ENCODE measurements at regions not wholly inside any gene's neighbourhood (a gene's known extent, or its start where the extent isn't known, plus 50 kb on each side); places are given as distances from the start of the nearest gene placed in this dataset.

GRCh38 chr6:134373993-134374392 is 56.1 kb upstream of the SGK1 start:
- no peak overlapping the region for H3K4me3 ChIP-seq
- no peaks in the 10 kb centered on the region for H3K27me3 ChIP-seq
- peaks cover 8 to 39% (median 25%) of the 10 kb centered on the region in 3 donors for H3K4me1 ChIP-seq
- no peaks in the 10 kb centered on the region for H3K36me3 ChIP-seq
- intact Hi-C loops (cut with DNase I), result no loop called here
- 66 to 81% methylated on average over 5 of the region's 5 CpGs for WGBS, 2 donors
- no peak for TF ChIP-seq CTCF (IDR thresholded peaks at IDR 0.05)
- no peak for TF ChIP-seq POLR2A (IDR thresholded peaks at IDR 0.05)
- H3K27ac ChIP-seq, result peak overlapping the region; percentile 6 to 61 (median 51)
- DNase-seq, result no peak
- no peaks in the 10 kb centered on the region for H3K9me3 ChIP-seq

GRCh38 chr6:134373282-134373922 is 55.5 kb upstream of the SGK1 start:
- H3K27ac ChIP-seq, result peak overlapping the region; percentile 6 to 61 (median 54)
- no peaks in the 10 kb centered on the region for H3K9me3 ChIP-seq
- peaks cover 8 to 33% (median 25%) of the 10 kb centered on the region in 3 donors for H3K4me1 ChIP-seq
- H3K4me3 ChIP-seq, result no peak overlapping the region
- no peaks in the 10 kb centered on the region for H3K27me3 ChIP-seq
- no peaks in the 10 kb centered on the region for H3K36me3 ChIP-seq
- no peak for DNase-seq
- no peak for TF ChIP-seq POLR2A (IDR thresholded peaks at IDR 0.05)
- no peak for TF ChIP-seq CTCF (IDR thresholded peaks at IDR 0.05)
- WGBS, 2 donors, result 11 to 18% methylated on average over 5 of the region's 5 CpGs
- intact Hi-C loops (cut with DNase I), result no loop called here

GRCh38 chr6:134372603-134373281 is 54.8 kb upstream of the SGK1 start:
- TF ChIP-seq POLR2A (IDR thresholded peaks at IDR 0.05), result no peak
- no peak for TF ChIP-seq CTCF (IDR thresholded peaks at IDR 0.05)
- Histone ChIP-seq H3K4me1 (peaks cover 8 to 32% (median 25%) of the 10 kb centered on the region in 3 donors), H3K36me3 (no peaks in the 10 kb centered on the region), H3K4me3 (no peak overlapping the region), H3K9me3 (no peaks in the 10 kb centered on the region), H3K27me3 (no peaks in the 10 kb centered on the region), H3K27ac (peak overlapping the region in 3 of 4 donors; percentile 53 to 61 (median 56))
- intact Hi-C loops (cut with DNase I), result no loop called here
- 57 to 74% methylated on average over 4 of the region's 4 CpGs for WGBS, 2 donors
- DNase-seq, result no peak

- H3K4me1 ChIP-seq, result peaks cover 1 to 15% (median 11%) of the 10 kb centered on the region in 3 donors
- no peak overlapping the region for H3K4me3 ChIP-seq
- no peak for TF ChIP-seq POLR2A (IDR thresholded peaks at IDR 0.05)
- no peak for TF ChIP-seq CTCF (IDR thresholded peaks at IDR 0.05)
- H3K27ac ChIP-seq, result no peak overlapping the region
- no peaks in the 10 kb centered on the region for H3K27me3 ChIP-seq
- WGBS, 2 donors, result 87 to 89% methylated on average over 2 of the region's 2 CpGs
- DNase-seq, result no peak
- H3K36me3 ChIP-seq, result no peaks in the 10 kb centered on the region
- intact Hi-C loops (cut with DNase I), result no loop called here
- no peaks in the 10 kb centered on the region for H3K9me3 ChIP-seq
These were observed 50.8 kb upstream of the SGK1 start for GRCh38 chr6:134368670-134369069.
